Mesenchymal stem cell (in vitro differentiated cells and primary cell): ENCODE measurements at regions not wholly inside any gene's neighbourhood (a gene's known extent, or its start where the extent isn't known, plus 50 kb on each side); places are given as distances from the start of the nearest gene placed in this dataset.

ENCODE experiments used
- DNase-seq: peaks from one replicate; pipeline ENCODE4 v3.0.0-alpha.2; 2013
- H2AFZ ChIP-seq: one replicate; pipeline ENCODE4 v1.6.1; 2013; ENCODE audit warnings: low read depth, mild to moderate bottlenecking, control low read depth, inconsistent platforms, low read length, moderate library complexity
- H2AK5ac ChIP-seq: 2 replicates; pipeline ENCODE4 v1.6.1; 2013; ENCODE audit warnings: low read length, moderate library complexity, mild to moderate bottlenecking, inconsistent platforms; ENCODE audit not compliant: severe bottlenecking
- H2BK120ac ChIP-seq: one replicate; pipeline ENCODE4 v1.6.1; 2013; ENCODE audit warnings: low read depth, mild to moderate bottlenecking, inconsistent platforms, low read length, moderate library complexity
- H2BK12ac ChIP-seq, 2 experiments: one replicate each; pipeline ENCODE4 v1.6.1; 2013; ENCODE audit warnings: inconsistent platforms in 2 of 2, low read length in 2 of 2, mild to moderate bottlenecking in 2 of 2, moderate library complexity in 2 of 2, control low read depth in 1 of 2
- H2BK15ac ChIP-seq: one replicate; pipeline ENCODE4 v1.6.1; 2013; ENCODE audit warnings: mild to moderate bottlenecking, low read depth, inconsistent platforms; ENCODE audit not compliant: poor library complexity, severe bottlenecking
- H2BK5ac ChIP-seq: 2 replicates; pipeline ENCODE4 v1.6.1; 2013; ENCODE audit warnings: low read depth, mild to moderate bottlenecking, low read length, control low read depth, inconsistent platforms; ENCODE audit not compliant: poor library complexity, severe bottlenecking
- H3K14ac ChIP-seq, 2 experiments: one replicate each; pipeline ENCODE4 v1.6.1; 2013; ENCODE audit warnings: inconsistent platforms in 2 of 2, low read length in 2 of 2, control low read depth in 1 of 2, mild to moderate bottlenecking in 1 of 2, moderate library complexity in 1 of 2
- H3K18ac ChIP-seq, 2 experiments: one replicate each; pipeline ENCODE4 v1.6.1; 2013; ENCODE audit warnings: inconsistent platforms in 2 of 2, low read length in 2 of 2, control low read depth in 1 of 2, low read depth in 1 of 2, mild to moderate bottlenecking in 1 of 2
- H3K23ac ChIP-seq, 2 experiments: one replicate each; pipeline ENCODE4 v1.6.1; 2013; ENCODE audit warnings: inconsistent platforms in 2 of 2, low read length in 2 of 2, mild to moderate bottlenecking in 2 of 2, moderate library complexity in 2 of 2, control low read depth in 1 of 2
- H3K27ac ChIP-seq: 2 replicates; pipeline ENCODE4 v1.5.1; 2013; ENCODE audit warnings: mild to moderate bottlenecking, moderate library complexity, low read length, control low read depth, inconsistent platforms; ENCODE audit not compliant: poor library complexity, severe bottlenecking
- H3K27me3 ChIP-seq, 2 experiments: 2 replicates each; pipeline versions ENCODE4 v1.6.1 to v1.7.0; 2013; ENCODE audit warnings: low read length in 2 of 2, mild to moderate bottlenecking in 2 of 2, moderate library complexity in 2 of 2, control low read depth in 1 of 2, inconsistent platforms in 1 of 2; ENCODE audit not compliant: control insufficient read depth in 1 of 2, insufficient read depth in 1 of 2
- H3K36me3 ChIP-seq, 2 experiments: 2 replicates each; pipeline versions ENCODE4 v1.6.1 to v1.7.0; 2013; ENCODE audit warnings: low read length in 2 of 2, control low read depth in 1 of 2, inconsistent platforms in 1 of 2, low read depth in 1 of 2, mild to moderate bottlenecking in 1 of 2; ENCODE audit not compliant: insufficient read depth in 2 of 2, control insufficient read depth in 1 of 2
- H3K4ac ChIP-seq, 2 experiments: one replicate each; pipeline ENCODE4 v1.6.1; 2013; ENCODE audit warnings: inconsistent platforms in 2 of 2, low read length in 2 of 2, mild to moderate bottlenecking in 2 of 2, moderate library complexity in 2 of 2, control low read depth in 1 of 2, low read depth in 1 of 2
- H3K4me1 ChIP-seq: 2 replicates; pipeline ENCODE4 v1.6.1; 2013; ENCODE audit warnings: low read depth, low read length, control low read depth; ENCODE audit not compliant: control insufficient read depth, insufficient read depth
- H3K4me2 ChIP-seq: 2 replicates; pipeline ENCODE4 v1.6.1; 2013; ENCODE audit warnings: low read length, mild to moderate bottlenecking, inconsistent platforms; ENCODE audit not compliant: poor library complexity, severe bottlenecking
- H3K4me3 ChIP-seq, 2 experiments: 2 replicates each; pipeline versions ENCODE4 v1.5.1 to v1.7.0; 2013; ENCODE audit warnings: low read length in 2 of 2, mild to moderate bottlenecking in 2 of 2, control low read depth in 1 of 2, low read depth in 1 of 2; ENCODE audit not compliant: insufficient read depth in 1 of 2
- H3K79me1 ChIP-seq: replicated peaks from 2 replicates; pipeline ENCODE4 v1.6.1; 2013; ENCODE audit warnings: mild to moderate bottlenecking, control low read depth, low read length, inconsistent platforms; ENCODE audit not compliant: poor library complexity, severe bottlenecking
- H3K9ac ChIP-seq: 2 replicates; pipeline ENCODE4 v1.7.0; 2013; ENCODE audit warnings: mild to moderate bottlenecking, low read length, moderate library complexity
- H3K9me3 ChIP-seq: 2 replicates; pipeline ENCODE4 v1.7.0; 2013; ENCODE audit warnings: mild to moderate bottlenecking, low read length; ENCODE audit not compliant: control insufficient read depth
- H4K8ac ChIP-seq: one replicate; pipeline ENCODE4 v1.6.1; 2013; ENCODE audit warnings: inconsistent platforms, mild to moderate bottlenecking, low read length, moderate library complexity
- H4K91ac ChIP-seq: one replicate; pipeline ENCODE4 v1.6.1; 2013; ENCODE audit warnings: mild to moderate bottlenecking, low read length, inconsistent platforms
- WGBS: methylation state at CpG from one replicate; pipeline ENCODE4 v1.1.7; 2013; ENCODE audit warnings: mixed read lengths; 5-methylcytosine and 5-hydroxymethylcytosine counted together

DNA sequence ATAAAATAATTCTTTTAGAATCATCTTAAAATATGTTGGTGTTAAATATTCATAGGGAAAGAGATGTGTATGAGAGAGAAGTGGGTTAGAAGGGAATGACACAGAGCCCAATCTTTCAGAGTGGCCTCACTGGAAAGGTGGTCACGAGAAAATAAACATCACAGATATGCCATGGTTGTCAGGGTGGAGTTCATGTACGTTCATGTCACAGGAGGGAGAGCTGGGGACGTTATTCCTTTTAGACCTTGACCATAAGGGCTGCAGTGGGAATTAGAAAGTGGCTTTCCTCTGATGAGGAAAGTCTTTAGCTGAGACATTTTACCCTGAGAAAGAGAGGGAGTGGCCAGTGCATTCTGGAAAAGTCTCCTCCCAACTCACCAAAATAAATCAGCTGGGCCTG lies 90.6 kb upstream of the TNR start:
- WGBS: 56% methylated on average over 3 of the region's 3 CpGs
- no peak overlapping the region for H3K23ac ChIP-seq
- no peak overlapping the region for H2AFZ ChIP-seq
- no peak overlapping the region for H3K18ac ChIP-seq
- no peak overlapping the region for H3K4me2 ChIP-seq
- H2BK120ac ChIP-seq: no peak overlapping the region
- H2BK15ac ChIP-seq: no peak overlapping the region
- no peaks in the 10 kb centered on the region for H3K27me3 ChIP-seq
- no peak overlapping the region for H2BK5ac ChIP-seq
- no peak overlapping the region for H2BK12ac ChIP-seq
- H4K91ac ChIP-seq: peak overlapping the region; percentile 15
- no peak overlapping the region for H3K14ac ChIP-seq
- H3K4ac ChIP-seq: no peak overlapping the region
- no peak overlapping the region for H4K8ac ChIP-seq
- H3K79me1 ChIP-seq: no peaks in the 10 kb centered on the region
- no peak overlapping the region for H3K4me3 ChIP-seq
- no peak overlapping the region for H3K9ac ChIP-seq
- H3K27ac ChIP-seq: no peak overlapping the region
- H3K36me3 ChIP-seq: no peaks in the 10 kb centered on the region
- H3K9me3 ChIP-seq: no peaks in the 10 kb centered on the region
- H2AK5ac ChIP-seq: no peak overlapping the region
- no peak for DNase-seq
- no peaks in the 10 kb centered on the region for H3K4me1 ChIP-seq

GRCh38 chr1:175833502-175833901 lies 90.1 kb upstream of the TNR start:
- Histone ChIP-seq H2BK12ac (no peak overlapping the region), H4K8ac (no peak overlapping the region), H3K4me2 (no peak overlapping the region), H2AFZ (peak overlapping the region; percentile 11), H3K9ac (no peak overlapping the region), H3K4me3 (no peak overlapping the region), H3K4me1 (no peaks in the 10 kb centered on the region), H3K14ac (no peak overlapping the region), H3K23ac (no peak overlapping the region), H3K9me3 (no peaks in the 10 kb centered on the region), H3K4ac (no peak overlapping the region), H3K79me1 (no peaks in the 10 kb centered on the region), H4K91ac (no peak overlapping the region), H2BK120ac (no peak overlapping the region), H3K27ac (no peak overlapping the region), H3K27me3 (no peaks in the 10 kb centered on the region), H2BK5ac (no peak overlapping the region), H2AK5ac (no peak overlapping the region), H3K36me3 (no peaks in the 10 kb centered on the region), H3K18ac (no peak overlapping the region), H2BK15ac (no peak overlapping the region)
- WGBS: 0% methylated on average over 1 of the region's 2 CpGs
- DNase-seq: no peak

GRCh38 chr1:175830500-175830899 lies 87.1 kb upstream of the TNR start:
- Histone ChIP-seq H3K23ac (no peak overlapping the region), H3K27ac (no peak overlapping the region), H3K9ac (no peak overlapping the region), H4K8ac (no peak overlapping the region), H3K79me1 (no peaks in the 10 kb centered on the region), H2BK12ac (no peak overlapping the region), H2AK5ac (no peak overlapping the region), H3K4me2 (no peak overlapping the region), H2BK120ac (no peak overlapping the region), H3K18ac (no peak overlapping the region), H3K4me3 (no peak overlapping the region), H3K36me3 (no peaks in the 10 kb centered on the region), H3K4ac (no peak overlapping the region), H3K4me1 (no peaks in the 10 kb centered on the region), H2BK15ac (no peak overlapping the region), H2AFZ (no peak overlapping the region), H3K27me3 (no peaks in the 10 kb centered on the region), H3K14ac (no peak overlapping the region), H4K91ac (no peak overlapping the region), H3K9me3 (no peaks in the 10 kb centered on the region), H2BK5ac (no peak overlapping the region)
- DNase-seq: no peak

DNA sequence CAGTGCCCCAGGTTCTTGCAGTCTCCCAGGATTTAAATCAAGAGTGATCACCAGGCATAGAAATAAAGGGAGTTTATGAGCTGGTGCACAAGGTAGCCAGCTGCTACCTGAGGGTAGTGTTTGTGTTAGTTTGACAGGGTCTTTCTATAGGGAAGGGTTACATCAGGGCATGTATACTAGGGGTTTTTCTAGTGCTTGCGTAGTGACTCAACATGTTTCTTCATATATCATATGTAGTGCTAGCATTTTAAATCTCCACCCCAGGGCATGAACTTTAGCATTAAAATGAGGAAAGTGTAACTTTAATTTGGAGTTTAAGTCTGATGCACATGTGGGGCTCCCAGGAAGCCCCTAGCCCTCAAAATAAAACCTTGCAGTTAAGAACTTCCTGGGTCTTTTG lies 86.5 kb upstream of the TNR start:
- no peak overlapping the region for H3K14ac ChIP-seq
- no peak overlapping the region for H2AK5ac ChIP-seq
- H2BK12ac ChIP-seq: no peak overlapping the region
- H2BK120ac ChIP-seq: no peak overlapping the region
- no peak overlapping the region for H3K4ac ChIP-seq
- no peaks in the 10 kb centered on the region for H3K27me3 ChIP-seq
- no peak overlapping the region for H3K18ac ChIP-seq
- no peak overlapping the region for H3K27ac ChIP-seq
- H3K4me2 ChIP-seq: no peak overlapping the region
- H2BK15ac ChIP-seq: no peak overlapping the region
- no CpG with 5 or more reads among the region's 1 CpG for WGBS
- H3K9me3 ChIP-seq: no peaks in the 10 kb centered on the region
- H3K36me3 ChIP-seq: no peaks in the 10 kb centered on the region
- no peak overlapping the region for H4K8ac ChIP-seq
- no peak overlapping the region for H3K23ac ChIP-seq
- no peak for DNase-seq
- H3K4me1 ChIP-seq: no peaks in the 10 kb centered on the region
- H2AFZ ChIP-seq: no peak overlapping the region
- H4K91ac ChIP-seq: no peak overlapping the region
- no peak overlapping the region for H2BK5ac ChIP-seq
- H3K4me3 ChIP-seq: no peak overlapping the region
- H3K79me1 ChIP-seq: no peaks in the 10 kb centered on the region
- no peak overlapping the region for H3K9ac ChIP-seq
